K562 (cell line): ENCODE measurements at regions not wholly inside any gene's neighbourhood (a gene's known extent, or its start where the extent isn't known, plus 50 kb on each side); places are given as distances from the start of the nearest gene placed in this dataset.

Experiments
- ATAC-seq: fragments of 200-7000 bp; cut with Tn5 transposase; 3 replicates; pipeline ENCODE4 v1.9.1; 2020; ENCODE audit warnings: moderate library complexity
- BruUV-seq: library from RNA; stranded (reverse); fragments of 400-500 nt; replicated peaks from 2 replicates; lab custom pipeline; 2021; lab: Mats Ljungman, UMichigan
- CTCF ChIA-PET: fragments of 300-600 bp; formaldehyde crosslinking; extraction: SDS; loops from one replicate; lab custom pipeline; 2021; ENCODE audit warnings: low intra/inter-chr PET ratio; lab: Yijun Ruan, JAX
- POLR2A ChIA-PET: fragments of 300-600, 350-650 bp; sonication (Branson Sonifier 250); formaldehyde crosslinking; extraction: SDS; loops from one replicate; lab custom pipeline; 2021; ENCODE audit warnings: antibody characterized with exemption, inconsistent platforms; lab: Yijun Ruan, JAX
- DNase-seq, 4 experiments: peaks; one replicate each; pipeline versions ENCODE4 v3.0.0 to v3.0.0-alpha.2; 2011 to 2018; ENCODE audit warnings: low spot score in 3 of 4, mixed read lengths in 3 of 4; ENCODE audit errors: extremely low read depth in 1 of 4
- FAIRE-seq: peaks from 2 replicates; lab custom pipeline; 2011; peaks lifted over from hg19 to GRCh38; lab: Jason Lieb, UNC
- H2AFZ ChIP-seq: 2 replicates; pipeline ENCODE4 v1.6.0; 2011; ENCODE audit warnings: low read depth, low read length, control low read depth, inconsistent platforms
- H3K27ac ChIP-seq: fragments of 200-600 bp; 3 replicates; pipeline ENCODE4 v1.8.0; 2011; ENCODE audit warnings: low read depth, mild to moderate bottlenecking, control low read depth, inconsistent platforms, low read length, moderate library complexity, mixed read lengths; ENCODE audit errors: extremely low read depth
- H3K27me3 ChIP-seq, 2 experiments: fragments of 300-600 bp in 1 of 2; 2 replicates in 1 of 2; 3 replicates in 1 of 2; pipeline versions ENCODE4 v1.6.0 to v1.8.0; 2011; ENCODE audit warnings: inconsistent platforms in 2 of 2, low read length in 2 of 2, mild to moderate bottlenecking in 1 of 2, mixed read lengths in 1 of 2, moderate library complexity in 1 of 2; ENCODE audit not compliant: control insufficient read depth in 2 of 2, insufficient read depth in 2 of 2
- H3K36me3 ChIP-seq: fragments of 300-600 bp; 3 replicates; pipeline ENCODE4 v1.8.0; 2011; ENCODE audit warnings: mild to moderate bottlenecking, low read length, inconsistent platforms; ENCODE audit not compliant: control insufficient read depth, insufficient read depth
- H3K4me1 ChIP-seq, 2 experiments: fragments of 200-600 bp in 1 of 2; replicated peaks in 1 of 2; 2 replicates in 1 of 2; 3 replicates in 1 of 2; pipeline versions ENCODE4 v1.5.1 to v1.8.0; 2011; ENCODE audit warnings: inconsistent platforms in 2 of 2, low read length in 2 of 2, mild to moderate bottlenecking in 1 of 2, mixed read lengths in 1 of 2, moderate library complexity in 1 of 2; ENCODE audit not compliant: control insufficient read depth in 2 of 2, insufficient read depth in 2 of 2
- H3K4me2 ChIP-seq: 2 replicates; pipeline ENCODE4 v1.6.1; 2011; ENCODE audit warnings: low read length, control low read depth, inconsistent platforms, mixed read lengths; ENCODE audit not compliant: insufficient read depth
- H3K4me3 ChIP-seq: fragments of 200-600 bp; sonication (generic), shearing (Covaris generic); 2 replicates; pipeline ENCODE4 v1.5.1; 2016; ENCODE audit warnings: control low read depth, inconsistent platforms
- H3K79me2 ChIP-seq: fragments of 200-600 bp; 3 replicates; pipeline ENCODE4 v1.8.0; 2011; ENCODE audit warnings: low read length, inconsistent platforms; ENCODE audit not compliant: control insufficient read depth, insufficient read depth
- H3K9ac ChIP-seq, 2 experiments: 2 replicates each; pipeline versions ENCODE4 v1.6.0 to v1.6.1; 2011; ENCODE audit warnings: low read depth in 2 of 2, low read length in 2 of 2, control low read depth in 1 of 2, inconsistent platforms in 1 of 2, mild to moderate bottlenecking in 1 of 2, mixed read lengths in 1 of 2; ENCODE audit not compliant: insufficient read depth in 1 of 2
- H3K9me1 ChIP-seq: one replicate; pipeline ENCODE4 v1.6.0; 2011; ENCODE audit warnings: inconsistent platforms, mild to moderate bottlenecking, low read length, moderate library complexity; ENCODE audit not compliant: control insufficient read depth, insufficient read depth
- H3K9me3 ChIP-seq: replicated peaks from 2 replicates; pipeline ENCODE4 v1.5.1; 2011; ENCODE audit warnings: low read depth, low read length, inconsistent platforms; ENCODE audit not compliant: control insufficient read depth, insufficient read depth
- H4K20me1 ChIP-seq: replicated peaks from 2 replicates; pipeline ENCODE4 v1.6.1; 2011; ENCODE audit warnings: low read length, inconsistent platforms, mixed read lengths; ENCODE audit not compliant: control insufficient read depth, insufficient read depth
- BRD9 ChIP-seq: fragments of 450-650 bp; IDR thresholded peaks from 2 replicates; pipeline ENCODE4 v1.6.1; 2018; ENCODE audit warnings: low read depth; ENCODE audit not compliant: partially characterized antibody
- CBX8 ChIP-seq: fragments of 200-600 bp; sonication (generic); IDR thresholded peaks from 2 replicates; pipeline ENCODE4 v1.6.1; 2012; ENCODE audit warnings: borderline replicate concordance, mixed run types, low read depth, mild to moderate bottlenecking, moderate library complexity, mixed read lengths, low read length, control low read depth, inconsistent platforms; ENCODE audit not compliant: poor library complexity, severe bottlenecking; ENCODE audit errors: extremely low read depth
- HDAC6 ChIP-seq: IDR thresholded peaks from 2 replicates; pipeline ENCODE4 v1.6.1; 2012; ENCODE audit warnings: low read depth, mild to moderate bottlenecking, control low read depth, inconsistent platforms, low read length, moderate library complexity
- WGBS: fragments of 100-300 bp; shearing (Covaris generic); methylation state at CpG from one replicate; pipeline ENCODE4 v1.1.6; 2016; ENCODE audit warnings: low coverage, mixed read lengths; ENCODE audit not compliant: insufficient coverage; ENCODE audit errors: missing lambda C conversion rate; 5-methylcytosine and 5-hydroxymethylcytosine counted together
- in situ Hi-C: fragments of 300-500 bp; cut with MboI; formaldehyde crosslinking; loops from 4 replicates; pipeline ENCODE4 v1.15.0; 2018; ENCODE audit warnings: inconsistent platforms, mixed read lengths
- intact Hi-C: fragments of 100-400 bp; cut with micrococcal nuclease; formaldehyde crosslinking; loops from 2 replicates; pipeline ENCODE4 v1.14.2; 2022
- TF ChIP-seq, protein P1 (sequence below), 2 experiments: fragments of 450-650 bp in 1 of 2; IDR thresholded peaks; 2 replicates each; pipeline ENCODE4 v1.6.1; 2011 to 2017; ENCODE audit warnings: low read depth in 2 of 2, antibody characterized with exemption in 1 of 2, borderline replicate concordance in 1 of 2, low read length in 1 of 2, mild to moderate bottlenecking in 1 of 2, mixed read lengths in 1 of 2; ENCODE audit not compliant: control insufficient read depth in 1 of 2
- TF ChIP-seq, protein P2 (sequence below): fragments of 250-450 bp; sonication (Bioruptor Pico); IDR thresholded peaks from 2 replicates; pipeline ENCODE4 v1.4.0; 2020; ENCODE audit warnings: mild to moderate bottlenecking
- TF ChIP-seq, protein P3 (sequence below): sonication (generic); formaldehyde crosslinking; IDR thresholded peaks from 2 replicates; pipeline ENCODE4 v1.8.1; 2023; ENCODE audit warnings: missing genetic modification reagents, mild to moderate bottlenecking, borderline replicate concordance

DNA sequence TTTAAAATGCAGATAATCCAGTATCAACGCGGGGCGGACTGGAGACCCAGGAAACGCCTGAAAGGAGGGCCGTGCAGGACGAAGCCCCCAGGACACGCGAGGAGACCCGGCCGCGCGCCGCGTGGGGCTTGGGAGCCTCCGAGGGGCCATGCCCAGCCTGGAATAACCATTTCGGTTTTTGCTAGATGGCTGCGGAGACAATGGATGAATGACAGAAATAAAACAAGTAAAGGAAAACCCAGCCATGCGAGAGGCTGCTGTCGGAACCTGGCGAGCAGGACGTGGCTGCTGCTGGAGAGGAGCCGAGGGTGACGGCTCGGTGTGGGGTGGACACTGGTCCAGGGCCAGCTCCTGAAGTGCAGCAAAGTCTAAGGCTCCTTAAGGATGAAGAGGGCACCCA is 227.2 kb upstream of the ADARB2 start (continued):
- TF ChIP-seq, protein P1, sequence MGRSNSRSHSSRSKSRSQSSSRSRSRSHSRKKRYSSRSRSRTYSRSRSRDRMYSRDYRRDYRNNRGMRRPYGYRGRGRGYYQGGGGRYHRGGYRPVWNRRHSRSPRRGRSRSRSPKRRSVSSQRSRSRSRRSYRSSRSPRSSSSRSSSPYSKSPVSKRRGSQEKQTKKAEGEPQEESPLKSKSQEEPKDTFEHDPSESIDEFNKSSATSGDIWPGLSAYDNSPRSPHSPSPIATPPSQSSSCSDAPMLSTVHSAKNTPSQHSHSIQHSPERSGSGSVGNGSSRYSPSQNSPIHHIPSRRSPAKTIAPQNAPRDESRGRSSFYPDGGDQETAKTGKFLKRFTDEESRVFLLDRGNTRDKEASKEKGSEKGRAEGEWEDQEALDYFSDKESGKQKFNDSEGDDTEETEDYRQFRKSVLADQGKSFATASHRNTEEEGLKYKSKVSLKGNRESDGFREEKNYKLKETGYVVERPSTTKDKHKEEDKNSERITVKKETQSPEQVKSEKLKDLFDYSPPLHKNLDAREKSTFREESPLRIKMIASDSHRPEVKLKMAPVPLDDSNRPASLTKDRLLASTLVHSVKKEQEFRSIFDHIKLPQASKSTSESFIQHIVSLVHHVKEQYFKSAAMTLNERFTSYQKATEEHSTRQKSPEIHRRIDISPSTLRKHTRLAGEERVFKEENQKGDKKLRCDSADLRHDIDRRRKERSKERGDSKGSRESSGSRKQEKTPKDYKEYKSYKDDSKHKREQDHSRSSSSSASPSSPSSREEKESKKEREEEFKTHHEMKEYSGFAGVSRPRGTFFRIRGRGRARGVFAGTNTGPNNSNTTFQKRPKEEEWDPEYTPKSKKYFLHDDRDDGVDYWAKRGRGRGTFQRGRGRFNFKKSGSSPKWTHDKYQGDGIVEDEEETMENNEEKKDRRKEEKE (IDR thresholded peaks at IDR 0.05; ENCODE audit: borderline replicate concordance in 1 of 2, control insufficient read depth in 1 of 2, low read depth in 2 of 2, low read length in 1 of 2): no peak
- TF ChIP-seq, protein P2, sequence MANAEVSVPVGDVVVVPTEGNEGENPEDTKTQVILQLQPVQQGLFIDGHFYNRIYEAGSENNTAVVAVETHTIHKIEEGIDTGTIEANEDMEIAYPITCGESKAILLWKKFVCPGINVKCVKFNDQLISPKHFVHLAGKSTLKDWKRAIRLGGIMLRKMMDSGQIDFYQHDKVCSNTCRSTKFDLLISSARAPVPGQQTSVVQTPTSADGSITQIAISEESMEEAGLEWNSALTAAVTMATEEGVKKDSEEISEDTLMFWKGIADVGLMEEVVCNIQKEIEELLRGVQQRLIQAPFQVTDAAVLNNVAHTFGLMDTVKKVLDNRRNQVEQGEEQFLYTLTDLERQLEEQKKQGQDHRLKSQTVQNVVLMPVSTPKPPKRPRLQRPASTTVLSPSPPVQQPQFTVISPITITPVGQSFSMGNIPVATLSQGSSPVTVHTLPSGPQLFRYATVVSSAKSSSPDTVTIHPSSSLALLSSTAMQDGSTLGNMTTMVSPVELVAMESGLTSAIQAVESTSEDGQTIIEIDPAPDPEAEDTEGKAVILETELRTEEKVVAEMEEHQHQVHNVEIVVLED (CRISPR knock-in tag): no peak
- TF ChIP-seq HDAC6 (no peak), BRD9 (no peak)

DNA sequence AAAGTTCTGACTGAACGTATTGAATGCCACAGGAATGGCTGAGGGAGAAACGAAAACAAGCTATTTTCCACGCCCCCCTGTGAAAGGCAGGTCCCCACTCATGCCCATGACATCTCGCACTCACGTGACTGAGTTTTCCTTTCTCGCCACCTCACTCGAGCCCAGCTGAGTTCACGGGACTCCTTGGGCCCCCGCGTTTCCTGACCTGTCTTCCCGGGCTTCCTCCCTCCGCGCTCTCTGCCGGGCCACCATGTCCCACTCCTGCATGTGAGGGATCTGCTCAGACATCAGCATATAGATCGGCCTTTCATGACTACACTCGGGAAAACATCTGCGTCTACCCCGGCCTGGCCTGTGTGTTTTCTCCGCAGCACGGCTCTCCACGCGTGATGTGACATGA is 226.0 kb upstream of the ADARB2 start:
- in situ Hi-C loops: no loop called here
- ATAC-seq: no peak
- peak; percentile 55 for TF ChIP-seq CBX8
- TF ChIP-seq, protein P3, sequence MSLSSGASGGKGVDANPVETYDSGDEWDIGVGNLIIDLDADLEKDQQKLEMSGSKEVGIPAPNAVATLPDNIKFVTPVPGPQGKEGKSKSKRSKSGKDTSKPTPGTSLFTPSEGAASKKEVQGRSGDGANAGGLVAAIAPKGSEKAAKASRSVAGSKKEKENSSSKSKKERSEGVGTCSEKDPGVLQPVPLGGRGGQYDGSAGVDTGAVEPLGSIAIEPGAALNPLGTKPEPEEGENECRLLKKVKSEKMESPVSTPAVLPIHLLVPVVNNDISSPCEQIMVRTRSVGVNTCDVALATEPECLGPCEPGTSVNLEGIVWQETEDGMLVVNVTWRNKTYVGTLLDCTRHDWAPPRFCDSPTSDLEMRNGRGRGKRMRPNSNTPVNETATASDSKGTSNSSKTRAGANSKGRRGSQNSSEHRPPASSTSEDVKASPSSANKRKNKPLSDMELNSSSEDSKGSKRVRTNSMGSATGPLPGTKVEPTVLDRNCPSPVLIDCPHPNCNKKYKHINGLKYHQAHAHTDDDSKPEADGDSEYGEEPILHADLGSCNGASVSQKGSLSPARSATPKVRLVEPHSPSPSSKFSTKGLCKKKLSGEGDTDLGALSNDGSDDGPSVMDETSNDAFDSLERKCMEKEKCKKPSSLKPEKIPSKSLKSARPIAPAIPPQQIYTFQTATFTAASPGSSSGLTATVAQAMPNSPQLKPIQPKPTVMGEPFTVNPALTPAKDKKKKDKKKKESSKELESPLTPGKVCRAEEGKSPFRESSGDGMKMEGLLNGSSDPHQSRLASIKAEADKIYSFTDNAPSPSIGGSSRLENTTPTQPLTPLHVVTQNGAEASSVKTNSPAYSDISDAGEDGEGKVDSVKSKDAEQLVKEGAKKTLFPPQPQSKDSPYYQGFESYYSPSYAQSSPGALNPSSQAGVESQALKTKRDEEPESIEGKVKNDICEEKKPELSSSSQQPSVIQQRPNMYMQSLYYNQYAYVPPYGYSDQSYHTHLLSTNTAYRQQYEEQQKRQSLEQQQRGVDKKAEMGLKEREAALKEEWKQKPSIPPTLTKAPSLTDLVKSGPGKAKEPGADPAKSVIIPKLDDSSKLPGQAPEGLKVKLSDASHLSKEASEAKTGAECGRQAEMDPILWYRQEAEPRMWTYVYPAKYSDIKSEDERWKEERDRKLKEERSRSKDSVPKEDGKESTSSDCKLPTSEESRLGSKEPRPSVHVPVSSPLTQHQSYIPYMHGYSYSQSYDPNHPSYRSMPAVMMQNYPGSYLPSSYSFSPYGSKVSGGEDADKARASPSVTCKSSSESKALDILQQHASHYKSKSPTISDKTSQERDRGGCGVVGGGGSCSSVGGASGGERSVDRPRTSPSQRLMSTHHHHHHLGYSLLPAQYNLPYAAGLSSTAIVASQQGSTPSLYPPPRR (CRISPR knock-in tag): no peak
- no peak overlapping the region for H2AFZ ChIP-seq
- H3K4me1 ChIP-seq: no peaks in the 10 kb centered on the region
- H3K9me3 ChIP-seq: no peaks in the 10 kb centered on the region
- DNase-seq: no peak
- no peak overlapping the region for H3K4me3 ChIP-seq
- POLR2A ChIA-PET: no interaction called here
- no peak overlapping the region for H3K9ac ChIP-seq
- BruUV-seq: no TSS peak
- peaks cover 0 to 10% of the 10 kb centered on the region in 2 experiments; a peak in 1 of 5 replicates for H3K27me3 ChIP-seq
- no peaks in the 10 kb centered on the region for H3K79me2 ChIP-seq
- no peak overlapping the region for H3K27ac ChIP-seq
- no peaks in the 10 kb centered on the region for H3K9me1 ChIP-seq
- H3K36me3 ChIP-seq: no peaks in the 10 kb centered on the region
- H4K20me1 ChIP-seq: no peaks in the 10 kb centered on the region; the same call in 1 of the 2 replicates
- WGBS: under 1% methylated on average over 22 of the region's 22 CpGs
- H3K4me2 ChIP-seq: no peak overlapping the region
- CTCF ChIA-PET: no interaction called here
- intact Hi-C loops: no loop called here
- no peak for FAIRE-seq
